ENCODE measurements at regions not wholly inside any gene's neighbourhood (a gene's known extent, or its start where the extent isn't known, plus 50 kb on each side); places are given as distances from the start of the nearest gene placed in this dataset.

GRCh38 chr21:32900814-32901213 lies 124.9 kb upstream of the OLIG2 start:
- TF ChIP-seq CTCF (optimal IDR thresholded peaks at IDR 0.05 in 1 of 3, IDR thresholded peaks at IDR 0.05 in 1 of 3, conservative IDR thresholded peaks at IDR 0.05 in 1 of 3; ENCODE audit: extremely low read depth in 1 of 3, insufficient read depth in 2 of 3, low read length in 3 of 3) (no peak), EZH2 (IDR thresholded peaks at IDR 0.05; ENCODE audit: low read length) (no peak)

All from keratinocyte (primary cell).